ENCODE measurements at regions not wholly inside any gene's neighbourhood (a gene's known extent, or its start where the extent isn't known, plus 50 kb on each side); places are given as distances from the start of the nearest gene placed in this dataset.
"Not testable (repeated sequence)": the region's sequence is repeated elsewhere in the genome, so short reads cannot be mapped to it uniquely, and the experiment has no call there.

GRCh38 chr4:142903617-142904016 is 57.5 kb upstream of the INPP4B start:
- not testable (repeated sequence) for TF ChIP-seq CTCF (IDR thresholded peaks at IDR 0.05; ENCODE audit: borderline replicate concordance, extremely low read depth, low read length, poor library complexity, severe bottlenecking); EZH2 (IDR thresholded peaks at IDR 0.05; ENCODE audit: borderline replicate concordance, low read depth, low read length, severe bottlenecking)
